ENCODE measurements at regions not wholly inside any gene's neighbourhood (a gene's known extent, or its start where the extent isn't known, plus 50 kb on each side); places are given as distances from the start of the nearest gene placed in this dataset.

DNA sequence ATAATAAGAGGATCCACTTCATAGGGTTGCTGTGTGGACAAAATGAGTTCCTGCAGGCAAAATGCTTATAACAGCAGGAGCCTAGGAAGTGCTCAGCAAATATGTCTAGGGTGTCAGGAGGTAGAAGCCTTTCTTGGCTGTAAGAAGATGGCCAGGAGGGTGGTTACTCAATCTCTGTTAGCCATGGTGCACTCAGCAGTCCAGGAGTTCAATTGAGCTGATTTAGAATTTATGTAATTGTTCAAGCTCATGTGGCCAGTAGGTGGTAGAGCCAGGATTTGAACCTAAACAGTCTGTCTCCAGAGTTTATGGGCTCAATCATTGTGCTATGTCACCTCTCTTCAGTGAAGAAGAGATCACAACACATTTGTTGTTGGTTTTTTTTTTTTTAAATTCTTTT, 381.2 kb downstream of the KIF4B start:
- intact Hi-C loops (cut with micrococcal nuclease): no loop called here
- Histone ChIP-seq H3K9me3 (replicated peaks; ENCODE audit: control insufficient read depth, insufficient read depth, low read depth, low read length) (no peaks in the 10 kb centered on the region), H3K4me3 (no peak overlapping the region), H3K9me1 (ENCODE audit: control insufficient read depth, insufficient read depth, low read length) (no peaks in the 10 kb centered on the region), H3K9ac (ENCODE audit: insufficient read depth in 1 of 2, low read depth in 2 of 2, low read length in 2 of 2) (no peak overlapping the region), H3K27me3 (ENCODE audit: control insufficient read depth in 2 of 2, insufficient read depth in 2 of 2, low read length in 2 of 2) (no peaks in the 10 kb centered on the region), H2AFZ (ENCODE audit: low read depth, low read length) (no peak overlapping the region), H3K27ac (ENCODE audit: extremely low read depth, low read depth, low read length) (no peak overlapping the region), H3K4me1 (replicated peaks in 1 of 2; ENCODE audit: control insufficient read depth in 2 of 2, insufficient read depth in 2 of 2, low read length in 2 of 2) (no peaks in the 10 kb centered on the region), H3K4me2 (ENCODE audit: insufficient read depth, low read length) (no peak overlapping the region), H3K79me2 (ENCODE audit: control insufficient read depth, insufficient read depth, low read length) (no peaks in the 10 kb centered on the region), H3K36me3 (ENCODE audit: control insufficient read depth, insufficient read depth, low read length) (no peaks in the 10 kb centered on the region), H4K20me1 (replicated peaks; ENCODE audit: control insufficient read depth, insufficient read depth, low read length) (no peaks in the 10 kb centered on the region)
- ChIA-PET POLR2A (no interaction called here), CTCF (ENCODE audit: low intra/inter-chr PET ratio) (no interaction called here)
- ATAC-seq: no peak
- no peak for FAIRE-seq
- TF ChIP-seq, protein P1, sequence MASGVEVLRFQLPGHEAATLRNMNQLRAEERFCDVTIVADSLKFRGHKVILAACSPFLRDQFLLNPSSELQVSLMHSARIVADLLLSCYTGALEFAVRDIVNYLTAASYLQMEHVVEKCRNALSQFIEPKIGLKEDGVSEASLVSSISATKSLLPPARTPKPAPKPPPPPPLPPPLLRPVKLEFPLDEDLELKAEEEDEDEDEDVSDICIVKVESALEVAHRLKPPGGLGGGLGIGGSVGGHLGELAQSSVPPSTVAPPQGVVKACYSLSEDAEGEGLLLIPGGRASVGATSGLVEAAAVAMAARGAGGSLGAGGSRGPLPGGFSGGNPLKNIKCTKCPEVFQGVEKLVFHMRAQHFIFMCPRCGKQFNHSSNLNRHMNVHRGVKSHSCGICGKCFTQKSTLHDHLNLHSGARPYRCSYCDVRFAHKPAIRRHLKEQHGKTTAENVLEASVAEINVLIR (CRISPR knock-in tag; IDR thresholded peaks at IDR 0.05): no peak
- no peak for TF ChIP-seq NEUROD1 (IDR thresholded peaks at IDR 0.05; ENCODE audit: borderline replicate concordance, low read depth, low read length, partially characterized antibody)
- no peak for TF ChIP-seq ELF1 (tag; IDR thresholded peaks at IDR 0.05)
- no peak for TF ChIP-seq CBFB (CRISPR knock-in tag; IDR thresholded peaks at IDR 0.05)
- in situ Hi-C loops (cut with MboI): no loop called here
- DNase-seq (ENCODE audit: extremely low read depth in 1 of 4, low spot score in 3 of 4): no peak
- no TSS peak for BruUV-seq (replicated peaks)

DNA sequence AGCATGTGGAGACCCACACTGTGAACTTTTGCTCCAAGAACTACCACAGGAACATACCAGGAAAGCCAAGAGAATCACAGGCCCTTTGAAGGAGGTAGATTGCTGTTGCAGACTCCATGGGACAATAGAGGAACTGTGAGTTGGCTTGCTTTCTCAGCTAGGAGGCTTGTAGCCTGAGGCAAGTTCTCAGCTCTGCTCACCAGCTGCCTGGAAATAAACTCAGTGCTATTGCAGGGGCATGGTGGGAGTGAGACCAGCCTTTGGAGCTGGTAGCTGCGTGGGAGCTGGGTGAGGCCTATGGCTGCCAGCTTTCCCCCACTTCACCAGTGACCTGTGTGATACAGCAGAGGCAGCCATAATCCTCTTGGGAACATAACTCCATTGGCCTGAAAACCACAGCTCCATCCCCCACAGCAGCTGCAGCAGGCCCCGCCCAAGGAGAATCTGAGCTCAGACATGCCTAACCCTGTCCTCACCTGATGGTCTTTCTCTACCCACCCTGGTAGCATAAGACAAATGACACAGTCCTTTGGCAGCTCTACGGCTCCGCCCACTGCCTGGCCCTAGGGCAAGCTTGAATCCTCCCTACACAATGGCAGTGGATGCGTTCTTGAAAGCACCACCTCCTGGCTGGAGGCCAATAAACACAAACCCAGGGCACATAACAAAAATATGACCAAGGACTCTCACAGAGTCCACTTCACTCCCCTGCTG, 389.5 kb downstream of the KIF4B start:
- no peak overlapping the region for H2AFZ ChIP-seq (ENCODE audit: low read depth, low read length)
- H3K4me2 ChIP-seq (ENCODE audit: insufficient read depth, low read length): no peak overlapping the region
- H3K4me1 ChIP-seq (replicated peaks in 1 of 2; ENCODE audit: control insufficient read depth in 2 of 2, insufficient read depth in 2 of 2, low read length in 2 of 2): no peaks in the 10 kb centered on the region
- WGBS (ENCODE audit: insufficient coverage, low coverage, missing lambda C conversion rate): 0% methylated on average over 5 of the region's 5 CpGs
- ATAC-seq (no peak), DNase-seq (ENCODE audit: extremely low read depth in 1 of 4, low spot score in 3 of 4) (no peak), FAIRE-seq (no peak)
- H3K9me1 ChIP-seq (ENCODE audit: control insufficient read depth, insufficient read depth, low read length): no peaks in the 10 kb centered on the region
- H3K79me2 ChIP-seq (ENCODE audit: control insufficient read depth, insufficient read depth, low read length): no peaks in the 10 kb centered on the region
- no TSS peak for BruUV-seq (replicated peaks)
- POLR2A ChIA-PET: no interaction called here
- no peaks in the 10 kb centered on the region; the same call in 1 of the 2 replicates for H3K9me3 ChIP-seq (replicated peaks; ENCODE audit: control insufficient read depth, insufficient read depth, low read depth, low read length)
- intact Hi-C loops (cut with micrococcal nuclease) (no loop called here), in situ Hi-C loops (cut with MboI) (no loop called here)
- TF ChIP-seq SAP30 (IDR thresholded peaks at IDR 0.05; ENCODE audit: borderline replicate concordance, insufficient read depth, low read depth, low read length, poor library complexity, severe bottlenecking) (no peak), MTA2 (IDR thresholded peaks at IDR 0.05; ENCODE audit: low read depth) (no peak), RNF2 (IDR thresholded peaks at IDR 0.05) (no peak), RBM39 (optimal IDR thresholded peaks at IDR 0.05; ENCODE audit: low read depth, low read length) (no peak), SMAD2 (IDR thresholded peaks at IDR 0.05; ENCODE audit: low read depth, low read length) (no peak), ELF1 (tag; IDR thresholded peaks at IDR 0.05) (no peak), KAT7 (CRISPR knock-in tag; IDR thresholded peaks at IDR 0.05; ENCODE audit: borderline replicate concordance) (no peak), ZNF644 (tag; IDR thresholded peaks at IDR 0.05; ENCODE audit: low read depth) (no peak), RHOXF2B (CRISPR knock-in tag; conservative IDR thresholded peaks at IDR 0.05) (no peak), SMAD1 (IDR thresholded peaks at IDR 0.05; ENCODE audit: low read depth, low read length, partially characterized antibody) (no peak)
- no peaks in the 10 kb centered on the region for H3K36me3 ChIP-seq (ENCODE audit: control insufficient read depth, insufficient read depth, low read length)
- no peak overlapping the region for H3K9ac ChIP-seq (ENCODE audit: insufficient read depth in 1 of 2, low read depth in 2 of 2, low read length in 2 of 2)
- H3K27me3 ChIP-seq (ENCODE audit: control insufficient read depth in 2 of 2, insufficient read depth in 2 of 2, low read length in 2 of 2): no peaks in the 10 kb centered on the region
- CTCF ChIA-PET (ENCODE audit: low intra/inter-chr PET ratio): no interaction called here
- no peaks in the 10 kb centered on the region for H4K20me1 ChIP-seq (replicated peaks; ENCODE audit: control insufficient read depth, insufficient read depth, low read length)
- H3K27ac ChIP-seq (ENCODE audit: extremely low read depth, low read depth, low read length): no peak overlapping the region
- H3K4me3 ChIP-seq: no peak overlapping the region
